ENCODE measurements at regions not wholly inside any gene's neighbourhood (a gene's known extent, or its start where the extent isn't known, plus 50 kb on each side); places are given as distances from the start of the nearest gene placed in this dataset.

DNA sequence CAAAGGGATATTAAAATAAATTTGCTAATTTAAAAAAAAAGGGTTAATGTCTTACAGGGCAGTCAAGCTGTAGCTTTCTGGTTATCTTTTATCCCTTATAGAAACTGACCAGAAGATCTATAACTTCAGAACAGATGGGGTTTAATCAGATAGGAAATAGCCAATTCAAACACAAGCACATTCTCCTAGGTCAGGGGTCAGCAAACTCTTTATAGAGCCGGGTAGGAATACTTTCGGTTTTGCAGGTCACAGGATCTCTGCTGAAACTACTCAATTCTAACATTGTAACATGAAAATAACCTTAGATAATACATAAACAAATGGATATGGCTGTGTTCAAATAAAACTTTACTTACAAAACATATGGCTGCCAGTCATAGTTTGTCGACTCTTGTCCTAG is 479.8 kb downstream of the ADRA2A start:
- ATAC-seq (no peak), DNase-seq (no peak)
- Histone ChIP-seq H3K27ac (ENCODE audit: low read depth, low read length) (no peak overlapping the region), H3K4me1 (ENCODE audit: control insufficient read depth in 2 of 2, insufficient read depth in 2 of 2, low read length in 2 of 2) (no peaks in the 10 kb centered on the region), H3K9me3 (ENCODE audit: control insufficient read depth in 2 of 3, low read length in 3 of 3) (no peaks in the 10 kb centered on the region), H3K4me3 (ENCODE audit: low read length) (no peak overlapping the region), H3K36me3 (ENCODE audit: control insufficient read depth in 2 of 3, insufficient read depth in 3 of 3, low read length in 3 of 3) (no peaks in the 10 kb centered on the region), H3K27me3 (ENCODE audit: control insufficient read depth in 2 of 2, insufficient read depth in 2 of 2, low read length in 2 of 2) (peaks cover 0 to 3% of the 10 kb centered on the region in 2 donors)
- no peaks in the 10 kb centered on the region for H3K36me3 Mint-ChIP-seq
- peaks cover 0 to 2% (median 0%) of the 10 kb centered on the region in 7 donors for H3K4me1 Mint-ChIP-seq
- intact Hi-C loops (cut with micrococcal nuclease) = no loop called here
- ChIA-PET CTCF (no interaction called here), POLR2A (no interaction called here)
- no peak overlapping the region for H3K4me3 Mint-ChIP-seq
- peaks cover 0 to 16% (median 0%) of the 10 kb centered on the region in 5 donors for H3K27me3 Mint-ChIP-seq
- no peak overlapping the region for H3K27ac Mint-ChIP-seq
- peaks cover 0 to 1% (median 0%) of the 10 kb centered on the region in 11 donors for H3K9me3 Mint-ChIP-seq

DNA sequence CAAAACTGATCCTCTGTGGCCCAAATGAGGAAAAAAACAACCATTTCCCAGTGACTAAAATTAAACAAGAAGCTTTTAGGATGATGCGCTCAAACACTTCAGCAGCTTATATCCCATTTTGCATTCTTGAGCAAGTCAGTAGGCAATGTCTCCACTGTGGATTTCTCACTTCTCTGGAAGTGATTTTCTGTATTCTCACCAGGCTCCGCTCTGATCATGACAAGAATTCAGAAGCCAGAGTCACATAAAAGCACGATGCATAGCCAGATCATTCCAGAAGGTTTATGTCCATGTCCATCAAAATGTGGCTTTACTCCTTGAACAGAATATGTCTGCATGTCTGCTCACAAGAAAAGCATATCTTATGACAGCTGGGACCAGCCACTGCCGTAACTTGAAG is 481.4 kb downstream of the ADRA2A start:
- H3K27me3 Mint-ChIP-seq = peaks cover 0 to 30% (median 0%) of the 10 kb centered on the region in 5 donors
- no peak for ATAC-seq
- H3K4me3 ChIP-seq (ENCODE audit: low read length) = no peak overlapping the region
- DNase-seq = no peak
- ChIA-PET POLR2A (no interaction called here), CTCF (no interaction called here)
- no peak overlapping the region for H3K27ac ChIP-seq (ENCODE audit: low read depth, low read length)
- H3K9me3 ChIP-seq (ENCODE audit: control insufficient read depth in 2 of 3, low read length in 3 of 3) = no peaks in the 10 kb centered on the region
- no peaks in the 10 kb centered on the region for H3K36me3 ChIP-seq (ENCODE audit: control insufficient read depth in 2 of 3, insufficient read depth in 3 of 3, low read length in 3 of 3)
- H3K4me1 ChIP-seq (ENCODE audit: control insufficient read depth in 2 of 2, insufficient read depth in 2 of 2, low read length in 2 of 2) = no peaks in the 10 kb centered on the region
- H3K36me3 Mint-ChIP-seq = no peaks in the 10 kb centered on the region
- peaks cover 0 to 3% (median 0%) of the 10 kb centered on the region in 7 donors for H3K4me1 Mint-ChIP-seq
- no peak overlapping the region for H3K4me3 Mint-ChIP-seq
- intact Hi-C loops (cut with micrococcal nuclease) = no loop called here
- H3K27me3 ChIP-seq (ENCODE audit: control insufficient read depth in 2 of 2, insufficient read depth in 2 of 2, low read length in 2 of 2) = peaks cover 0 to 3% of the 10 kb centered on the region in 2 donors
- no peak overlapping the region for H3K27ac Mint-ChIP-seq
- H3K9me3 Mint-ChIP-seq = peaks cover 0 to 1% (median 0%) of the 10 kb centered on the region in 11 donors

DNA sequence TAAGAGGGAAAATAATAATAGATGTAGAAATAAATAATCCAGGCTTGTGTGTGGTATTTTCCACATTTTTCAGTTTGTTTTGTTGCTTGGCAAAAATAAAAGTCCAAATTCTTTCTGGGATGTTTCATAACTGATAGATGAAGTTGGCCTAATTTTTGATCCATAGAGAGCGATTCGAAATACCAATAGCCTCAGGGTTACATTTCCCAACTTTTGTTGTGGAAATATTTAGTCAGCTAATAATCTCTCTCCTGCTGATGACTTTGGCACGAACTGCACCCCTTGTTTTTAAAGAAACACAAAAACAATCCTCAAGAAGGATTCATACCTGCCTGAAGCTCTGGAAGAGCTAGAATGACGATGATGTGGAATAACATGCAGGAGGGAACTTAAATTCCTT is 483.2 kb downstream of the ADRA2A start:
- Histone ChIP-seq H3K9me3 (ENCODE audit: control insufficient read depth in 2 of 3, low read length in 3 of 3) (no peaks in the 10 kb centered on the region), H3K27me3 (ENCODE audit: control insufficient read depth in 2 of 2, insufficient read depth in 2 of 2, low read length in 2 of 2) (peaks cover 0 to 3% of the 10 kb centered on the region in 2 donors), H3K4me1 (ENCODE audit: control insufficient read depth in 2 of 2, insufficient read depth in 2 of 2, low read length in 2 of 2) (no peaks in the 10 kb centered on the region), H3K27ac (ENCODE audit: low read depth, low read length) (no peak overlapping the region), H3K36me3 (ENCODE audit: control insufficient read depth in 2 of 3, insufficient read depth in 3 of 3, low read length in 3 of 3) (no peaks in the 10 kb centered on the region), H3K4me3 (ENCODE audit: low read length) (no peak overlapping the region)
- intact Hi-C loops (cut with micrococcal nuclease) = no loop called here
- Mint-ChIP-seq H3K27ac (no peak overlapping the region), H3K27me3 (peaks cover 0 to 30% (median 6%) of the 10 kb centered on the region in 5 donors), H3K4me3 (no peak overlapping the region), H3K4me1 (peaks cover 0 to 1% (median 0%) of the 10 kb centered on the region in 7 donors), H3K9me3 (peaks cover 0 to 1% (median 0%) of the 10 kb centered on the region in 11 donors), H3K36me3 (no peaks in the 10 kb centered on the region)
- ChIA-PET POLR2A (no interaction called here), CTCF (no interaction called here)
- DNase-seq (no peak), ATAC-seq (no peak)

- no peaks in the 10 kb centered on the region for H3K9me3 ChIP-seq (ENCODE audit: control insufficient read depth in 2 of 3, low read length in 3 of 3)
- intact Hi-C loops (cut with micrococcal nuclease) = no loop called here
- DNase-seq (no peak), ATAC-seq (no peak)
- ChIA-PET POLR2A (no interaction called here), CTCF (no interaction called here)
- peaks cover 0 to 31% (median 7%) of the 10 kb centered on the region in 5 donors for H3K27me3 Mint-ChIP-seq
- H3K36me3 Mint-ChIP-seq = no peaks in the 10 kb centered on the region
- no peak overlapping the region for H3K4me3 Mint-ChIP-seq
- H3K27me3 ChIP-seq (ENCODE audit: control insufficient read depth in 2 of 2, insufficient read depth in 2 of 2, low read length in 2 of 2) = peaks cover 0 to 3% of the 10 kb centered on the region in 2 donors
- no peaks in the 10 kb centered on the region for H3K36me3 ChIP-seq (ENCODE audit: control insufficient read depth in 2 of 3, insufficient read depth in 3 of 3, low read length in 3 of 3)
- H3K4me1 Mint-ChIP-seq = peaks cover 0 to 1% (median 0%) of the 10 kb centered on the region in 7 donors
- peaks cover 0 to 1% (median 0%) of the 10 kb centered on the region in 11 donors for H3K9me3 Mint-ChIP-seq
- no peak overlapping the region for H3K27ac Mint-ChIP-seq
- no peak overlapping the region for H3K4me3 ChIP-seq (ENCODE audit: low read length)
- no peak overlapping the region for H3K27ac ChIP-seq (ENCODE audit: low read depth, low read length)
- no peaks in the 10 kb centered on the region for H3K4me1 ChIP-seq (ENCODE audit: control insufficient read depth in 2 of 2, insufficient read depth in 2 of 2, low read length in 2 of 2)
These were observed 484.3 kb downstream of the ADRA2A start for GRCh38 chr10:111561124-111561523.

GRCh38 chr10:111565542-111565941 is 488.7 kb downstream of the ADRA2A start:
- Mint-ChIP-seq H3K36me3 (no peaks in the 10 kb centered on the region), H3K4me1 (peaks cover 0 to 1% (median 0%) of the 10 kb centered on the region in 7 donors), H3K4me3 (no peak overlapping the region), H3K27ac (no peak overlapping the region), H3K9me3 (no peaks in the 10 kb centered on the region), H3K27me3 (peaks cover 0 to 47% (median 3%) of the 10 kb centered on the region in 5 donors)
- no peak overlapping the region for H3K27ac ChIP-seq (ENCODE audit: low read depth, low read length)
- no peaks in the 10 kb centered on the region for H3K9me3 ChIP-seq (ENCODE audit: control insufficient read depth in 2 of 3, low read length in 3 of 3)
- no peak overlapping the region for H3K4me3 ChIP-seq (ENCODE audit: low read length)
- H3K4me1 ChIP-seq (ENCODE audit: control insufficient read depth in 2 of 2, insufficient read depth in 2 of 2, low read length in 2 of 2) = no peaks in the 10 kb centered on the region
- ATAC-seq (no peak), DNase-seq (no peak)
- ChIA-PET POLR2A (no interaction called here), CTCF (no interaction called here)
- intact Hi-C loops (cut with micrococcal nuclease) = no loop called here
- no peaks in the 10 kb centered on the region for H3K36me3 ChIP-seq (ENCODE audit: control insufficient read depth in 2 of 3, insufficient read depth in 3 of 3, low read length in 3 of 3)
- no peaks in the 10 kb centered on the region for H3K27me3 ChIP-seq (ENCODE audit: control insufficient read depth in 2 of 2, insufficient read depth in 2 of 2, low read length in 2 of 2)

DNA sequence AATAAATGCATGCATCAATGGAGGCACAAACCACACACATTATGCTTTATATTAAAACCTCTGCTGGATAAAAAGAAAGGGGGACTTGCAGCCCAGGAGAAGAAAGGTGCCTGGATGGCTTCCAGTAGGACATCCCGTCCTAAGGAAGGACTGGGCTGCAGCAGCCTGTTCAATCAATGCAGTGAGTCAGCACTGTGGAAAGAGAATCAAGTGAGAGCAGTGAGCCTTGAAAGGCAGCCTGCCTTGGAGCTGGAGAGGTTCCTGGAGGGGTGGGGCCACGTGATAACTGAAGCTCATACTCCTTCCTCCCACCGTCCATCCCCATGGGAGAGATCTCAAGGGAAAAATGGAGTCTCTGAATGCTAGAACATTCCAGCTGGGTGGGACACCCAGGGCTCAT is 501.2 kb downstream of the ADRA2A start:
- Mint-ChIP-seq H3K4me1 (no peaks in the 10 kb centered on the region), H3K27me3 (peaks cover 0 to 44% (median 34%) of the 10 kb centered on the region in 5 donors), H3K9me3 (peaks cover 0 to 8% (median 4%) of the 10 kb centered on the region in 11 donors), H3K27ac (no peak overlapping the region), H3K36me3 (no peaks in the 10 kb centered on the region), H3K4me3 (no peak overlapping the region)
- ATAC-seq (no peak), DNase-seq (no peak)
- intact Hi-C loops (cut with micrococcal nuclease) = no loop called here
- no peaks in the 10 kb centered on the region for H3K27me3 ChIP-seq (ENCODE audit: control insufficient read depth in 2 of 2, insufficient read depth in 2 of 2, low read length in 2 of 2)
- H3K4me1 ChIP-seq (ENCODE audit: control insufficient read depth in 2 of 2, insufficient read depth in 2 of 2, low read length in 2 of 2) = no peaks in the 10 kb centered on the region
- H3K9me3 ChIP-seq (ENCODE audit: control insufficient read depth in 2 of 3, low read length in 3 of 3) = no peaks in the 10 kb centered on the region
- no peak overlapping the region for H3K27ac ChIP-seq (ENCODE audit: low read depth, low read length)
- POLR2A ChIA-PET = no interaction called here
- no peaks in the 10 kb centered on the region for H3K36me3 ChIP-seq (ENCODE audit: control insufficient read depth in 2 of 3, insufficient read depth in 3 of 3, low read length in 3 of 3)
- no peak overlapping the region for H3K4me3 ChIP-seq (ENCODE audit: low read length)
- CTCF ChIA-PET = no interaction called here

- intact Hi-C loops (cut with micrococcal nuclease) = no loop called here
- Mint-ChIP-seq H3K4me3 (no peak overlapping the region), H3K4me1 (no peaks in the 10 kb centered on the region), H3K27ac (no peak overlapping the region), H3K27me3 (peaks cover 0 to 46% (median 28%) of the 10 kb centered on the region in 5 donors), H3K36me3 (no peaks in the 10 kb centered on the region), H3K9me3 (peaks cover 0 to 9% (median 3%) of the 10 kb centered on the region in 11 donors)
- Histone ChIP-seq H3K27me3 (ENCODE audit: control insufficient read depth in 2 of 2, insufficient read depth in 2 of 2, low read length in 2 of 2) (no peaks in the 10 kb centered on the region), H3K27ac (ENCODE audit: low read depth, low read length) (no peak overlapping the region), H3K4me3 (ENCODE audit: low read length) (no peak overlapping the region), H3K9me3 (ENCODE audit: control insufficient read depth in 2 of 3, low read length in 3 of 3) (no peaks in the 10 kb centered on the region), H3K36me3 (ENCODE audit: control insufficient read depth in 2 of 3, insufficient read depth in 3 of 3, low read length in 3 of 3) (no peaks in the 10 kb centered on the region), H3K4me1 (ENCODE audit: control insufficient read depth in 2 of 2, insufficient read depth in 2 of 2, low read length in 2 of 2) (no peaks in the 10 kb centered on the region)
- POLR2A ChIA-PET = no interaction called here
- DNase-seq (no peak), ATAC-seq (no peak)
- CTCF ChIA-PET = no interaction called here
These were observed 502.6 kb downstream of the ADRA2A start for GRCh38 chr10:111579473-111579872.

All from naive thymus-derived CD4-positive, alpha-beta T cell (primary cell).